Bronchial epithelial cell (primary cell): ENCODE measurements at regions not wholly inside any gene's neighbourhood (a gene's known extent, or its start where the extent isn't known, plus 50 kb on each side); places are given as distances from the start of the nearest gene placed in this dataset.
A peak's percentile ranks its signal among the peaks of the same experiment; 100 is the strongest.

Source experiments
- DNase-seq: peaks from one replicate; pipeline ENCODE4 v3.0.0-alpha.2; 2010; ENCODE audit warnings: low read depth
- FAIRE-seq: peaks from 2 replicates; lab custom pipeline; 2011; peaks lifted over from hg19 to GRCh38; lab: Jason Lieb, UNC
- H3K27me3 ChIP-seq: 2 replicates; pipeline ENCODE4 v1.5.1; 2011; ENCODE audit warnings: low read length; ENCODE audit not compliant: control insufficient read depth, insufficient read depth
- H3K36me3 ChIP-seq: 2 replicates; pipeline ENCODE4 v1.5.1; 2011; ENCODE audit warnings: low read length; ENCODE audit not compliant: control insufficient read depth, insufficient read depth
- H3K4me3 ChIP-seq: 2 replicates; pipeline ENCODE4 v1.5.1; 2011; ENCODE audit warnings: mild to moderate bottlenecking, low read depth, low read length, control low read depth
- CTCF ChIP-seq: IDR thresholded peaks from 2 replicates; pipeline ENCODE4 v1.5.1; 2011; ENCODE audit warnings: mild to moderate bottlenecking, moderate library complexity, low read length, control low read depth, inconsistent platforms; ENCODE audit not compliant: insufficient read depth, severe bottlenecking

DNA sequence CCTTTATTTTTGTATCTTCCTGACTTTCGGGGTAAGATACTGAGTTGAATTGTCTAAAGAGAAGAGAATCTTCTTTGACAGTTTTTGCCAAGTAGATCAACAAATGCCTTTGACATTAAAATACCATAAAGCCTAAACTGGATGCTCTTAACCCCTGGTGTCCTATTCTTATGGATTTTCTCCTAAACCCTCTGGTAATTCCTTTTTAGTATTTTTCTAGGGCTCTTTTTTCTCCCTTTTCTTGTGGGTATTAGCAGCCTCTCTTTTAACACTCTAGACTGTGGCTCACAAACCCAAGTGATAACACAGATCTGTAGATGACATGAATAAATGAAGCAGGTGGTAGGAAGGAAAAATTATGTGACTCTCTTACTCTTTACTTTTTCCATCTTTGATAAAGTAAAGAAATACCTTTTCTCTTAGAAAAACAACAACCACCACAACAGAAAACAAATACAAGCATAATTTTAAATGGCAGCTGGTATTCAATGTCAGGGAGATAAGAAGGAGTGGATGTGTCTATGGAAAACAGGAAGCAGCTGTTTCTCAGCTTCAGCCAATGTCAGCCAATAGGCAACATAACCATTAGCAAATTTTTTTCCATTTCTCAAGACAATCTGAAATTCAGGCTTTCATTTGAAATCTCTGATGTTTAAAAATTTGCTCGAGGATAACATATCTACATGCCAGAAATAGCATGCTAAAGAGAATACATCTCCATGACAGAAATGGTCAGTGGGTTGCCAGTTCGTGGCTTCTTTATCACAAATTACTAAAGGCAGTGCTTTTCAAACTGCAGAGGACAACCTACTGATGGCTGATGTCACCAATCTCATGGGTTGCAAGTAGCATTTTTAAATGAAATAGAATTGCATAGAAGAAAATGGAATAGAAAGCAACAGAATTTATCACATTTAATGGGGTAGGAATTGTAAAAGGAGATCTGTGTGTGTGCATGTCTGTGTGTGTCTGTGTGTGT, 123.1 kb upstream of the KRR1 start:
- Histone ChIP-seq H3K36me3 (no peaks in the 10 kb centered on the region), H3K27me3 (no peaks in the 10 kb centered on the region), H3K4me3 (no peak overlapping the region)
- DNase-seq (no peak), FAIRE-seq (no peak)
- no peak for TF ChIP-seq CTCF

GRCh38 chr12:75633789-75634188, 122.4 kb upstream of the KRR1 start:
- no peaks in the 10 kb centered on the region for H3K27me3 ChIP-seq
- H3K4me3 ChIP-seq: no peak overlapping the region
- TF ChIP-seq CTCF: no peak
- DNase-seq (no peak), FAIRE-seq (no peak)
- H3K36me3 ChIP-seq: no peaks in the 10 kb centered on the region

- no peak for TF ChIP-seq CTCF
- no peaks in the 10 kb centered on the region for H3K27me3 ChIP-seq
- DNase-seq (peak; percentile 23), FAIRE-seq (no peak)
- no peak overlapping the region for H3K4me3 ChIP-seq
- H3K36me3 ChIP-seq: no peaks in the 10 kb centered on the region
These were observed 121.0 kb upstream of the KRR1 start for GRCh38 chr12:75632442-75632841.

GRCh38 chr12:75631831-75632230, 120.4 kb upstream of the KRR1 start:
- TF ChIP-seq CTCF: no peak
- Histone ChIP-seq H3K27me3 (no peaks in the 10 kb centered on the region), H3K36me3 (no peaks in the 10 kb centered on the region), H3K4me3 (no peak overlapping the region)
- DNase-seq (no peak), FAIRE-seq (no peak)

DNA sequence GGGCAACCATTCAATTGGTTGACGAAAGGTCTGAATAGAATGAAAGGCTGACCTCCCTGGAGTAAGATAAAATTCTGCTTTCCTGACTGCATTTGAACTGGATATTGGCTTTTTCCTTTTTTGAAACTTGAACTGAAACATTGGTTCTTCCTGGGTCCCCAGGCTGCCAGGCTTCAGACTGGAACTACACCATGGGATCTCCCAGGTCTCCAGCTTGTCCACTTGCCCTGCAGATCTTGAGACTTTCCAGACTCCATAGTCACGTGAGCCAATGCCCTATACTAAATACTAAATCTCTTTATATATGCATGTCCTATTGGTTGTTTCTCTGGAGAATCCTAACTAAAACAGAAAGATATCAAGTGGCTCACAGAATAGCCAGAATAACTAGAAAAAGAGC, 118.7 kb upstream of the KRR1 start:
- FAIRE-seq: no peak
- TF ChIP-seq CTCF: no peak
- DNase-seq: no peak
- H3K27me3 ChIP-seq: no peaks in the 10 kb centered on the region
- H3K4me3 ChIP-seq: no peak overlapping the region
- no peaks in the 10 kb centered on the region for H3K36me3 ChIP-seq
